Esophagus muscularis mucosa (tissue), 4 donors: ENCODE measurements at regions not wholly inside any gene's neighbourhood (a gene's known extent, or its start where the extent isn't known, plus 50 kb on each side); places are given as distances from the start of the nearest gene placed in this dataset.

Experiments used
- EP300 ChIP-seq: sonication (generic); formaldehyde crosslinking; IDR thresholded peaks from one replicate; pipeline ENCODE4 v1.6.1; 2017; ENCODE audit warnings: antibody characterized with exemption
- POLR2A ChIP-seq: fragments of 450-650 bp; IDR thresholded peaks from one replicate; pipeline ENCODE4 v1.6.1; 2017; ENCODE audit warnings: antibody characterized with exemption, moderate library complexity, mild to moderate bottlenecking, low read depth
- TF ChIP-seq, protein P1 (sequence below), 3 experiments: fragments of 200-600 bp in 2 of 3; fragments of 450-650 bp in 1 of 3; sonication (generic) in 2 of 3; IDR thresholded peaks; one replicate each; pipeline ENCODE4 v1.5.1; 2017 to 2019; ENCODE audit warnings: antibody characterized with exemption in 3 of 3, mild to moderate bottlenecking in 2 of 3, moderate library complexity in 1 of 3

DNA sequence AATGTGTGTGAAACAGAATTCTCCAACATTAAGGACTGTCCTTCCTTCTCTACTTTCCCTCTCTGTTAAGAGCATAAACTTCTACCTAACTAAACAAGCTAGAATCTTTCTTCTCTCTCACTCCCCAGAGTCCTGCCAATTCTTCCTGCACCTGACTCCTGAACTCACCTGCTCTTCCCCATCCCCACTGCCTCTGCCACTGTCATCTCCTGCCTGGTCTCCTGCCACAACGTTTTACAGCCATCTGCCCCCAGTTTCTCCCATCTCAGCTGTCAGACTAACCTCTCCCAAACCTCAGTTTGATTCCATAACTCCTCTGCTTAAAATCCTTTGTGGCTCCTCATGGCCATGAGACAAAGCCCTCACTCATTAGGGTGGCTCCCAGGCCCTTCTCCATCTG lies 119.8 kb upstream of the FOXN2 start:
- TF ChIP-seq EP300 (no peak), POLR2A (no peak)
- TF ChIP-seq, protein P1, sequence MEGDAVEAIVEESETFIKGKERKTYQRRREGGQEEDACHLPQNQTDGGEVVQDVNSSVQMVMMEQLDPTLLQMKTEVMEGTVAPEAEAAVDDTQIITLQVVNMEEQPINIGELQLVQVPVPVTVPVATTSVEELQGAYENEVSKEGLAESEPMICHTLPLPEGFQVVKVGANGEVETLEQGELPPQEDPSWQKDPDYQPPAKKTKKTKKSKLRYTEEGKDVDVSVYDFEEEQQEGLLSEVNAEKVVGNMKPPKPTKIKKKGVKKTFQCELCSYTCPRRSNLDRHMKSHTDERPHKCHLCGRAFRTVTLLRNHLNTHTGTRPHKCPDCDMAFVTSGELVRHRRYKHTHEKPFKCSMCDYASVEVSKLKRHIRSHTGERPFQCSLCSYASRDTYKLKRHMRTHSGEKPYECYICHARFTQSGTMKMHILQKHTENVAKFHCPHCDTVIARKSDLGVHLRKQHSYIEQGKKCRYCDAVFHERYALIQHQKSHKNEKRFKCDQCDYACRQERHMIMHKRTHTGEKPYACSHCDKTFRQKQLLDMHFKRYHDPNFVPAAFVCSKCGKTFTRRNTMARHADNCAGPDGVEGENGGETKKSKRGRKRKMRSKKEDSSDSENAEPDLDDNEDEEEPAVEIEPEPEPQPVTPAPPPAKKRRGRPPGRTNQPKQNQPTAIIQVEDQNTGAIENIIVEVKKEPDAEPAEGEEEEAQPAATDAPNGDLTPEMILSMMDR (IDR thresholded peaks at IDR 0.05), result no peak
